ENCODE measurements at regions not wholly inside any gene's neighbourhood (a gene's known extent, or its start where the extent isn't known, plus 50 kb on each side); places are given as distances from the start of the nearest gene placed in this dataset.

DNA sequence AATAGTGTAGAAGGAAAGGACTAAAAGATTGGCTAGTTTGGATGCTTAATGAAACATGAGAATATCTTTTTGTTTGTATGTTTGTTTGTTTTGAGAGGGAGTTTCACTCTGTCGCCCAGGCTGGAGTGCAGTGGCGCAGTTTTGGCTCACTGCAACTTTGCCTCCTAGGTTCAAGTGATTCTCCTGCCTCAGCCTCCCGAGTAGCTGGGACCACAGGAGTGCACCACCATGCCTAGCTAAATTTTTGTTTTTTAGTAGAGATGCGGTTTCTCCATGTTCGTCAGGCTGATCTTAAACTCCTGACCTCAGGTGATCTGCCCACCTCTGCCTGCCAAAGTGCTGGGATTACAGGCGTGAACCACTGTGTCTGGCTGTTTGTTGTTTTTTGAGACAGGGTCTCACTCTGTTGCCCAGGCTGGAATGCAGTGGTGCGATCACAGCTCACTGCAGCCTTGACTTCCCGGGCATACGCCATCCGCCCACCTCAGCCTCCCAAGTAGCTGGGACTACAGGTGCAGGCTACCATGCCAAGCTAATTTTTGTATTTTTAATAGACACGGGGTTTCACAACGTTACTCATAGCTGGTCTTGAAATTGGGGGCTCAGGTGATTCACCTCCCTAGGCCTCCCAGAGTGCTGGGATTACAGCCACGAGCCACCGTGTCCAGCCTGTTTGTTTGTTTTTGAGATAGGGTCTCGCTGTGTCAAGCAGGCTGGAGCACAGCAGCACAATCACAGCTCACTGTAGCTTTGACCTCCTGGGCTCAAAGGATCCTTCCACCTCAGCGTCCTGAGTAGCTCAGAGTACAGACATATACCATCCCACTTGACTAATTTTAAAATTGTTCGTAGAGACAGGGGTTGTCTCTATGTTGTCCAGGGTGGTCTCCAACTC lies 209.2 kb downstream of the MYCN start:
- H3K27ac ChIP-seq, result no peak overlapping the region
- no peaks in the 10 kb centered on the region for H3K27me3 ChIP-seq
- H3K9me3 ChIP-seq, result no peaks in the 10 kb centered on the region
- DNase-seq (ENCODE audit: low spot score in 2 of 2), result no peak
- no peaks in the 10 kb centered on the region for H3K36me3 ChIP-seq
- H3K4me3 ChIP-seq, result no peak overlapping the region
- 85% methylated on average over 17 of the region's 17 CpGs for WGBS
- TF ChIP-seq, protein P1, sequence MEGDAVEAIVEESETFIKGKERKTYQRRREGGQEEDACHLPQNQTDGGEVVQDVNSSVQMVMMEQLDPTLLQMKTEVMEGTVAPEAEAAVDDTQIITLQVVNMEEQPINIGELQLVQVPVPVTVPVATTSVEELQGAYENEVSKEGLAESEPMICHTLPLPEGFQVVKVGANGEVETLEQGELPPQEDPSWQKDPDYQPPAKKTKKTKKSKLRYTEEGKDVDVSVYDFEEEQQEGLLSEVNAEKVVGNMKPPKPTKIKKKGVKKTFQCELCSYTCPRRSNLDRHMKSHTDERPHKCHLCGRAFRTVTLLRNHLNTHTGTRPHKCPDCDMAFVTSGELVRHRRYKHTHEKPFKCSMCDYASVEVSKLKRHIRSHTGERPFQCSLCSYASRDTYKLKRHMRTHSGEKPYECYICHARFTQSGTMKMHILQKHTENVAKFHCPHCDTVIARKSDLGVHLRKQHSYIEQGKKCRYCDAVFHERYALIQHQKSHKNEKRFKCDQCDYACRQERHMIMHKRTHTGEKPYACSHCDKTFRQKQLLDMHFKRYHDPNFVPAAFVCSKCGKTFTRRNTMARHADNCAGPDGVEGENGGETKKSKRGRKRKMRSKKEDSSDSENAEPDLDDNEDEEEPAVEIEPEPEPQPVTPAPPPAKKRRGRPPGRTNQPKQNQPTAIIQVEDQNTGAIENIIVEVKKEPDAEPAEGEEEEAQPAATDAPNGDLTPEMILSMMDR (IDR thresholded peaks at IDR 0.05), result no peak
- no peak for TF ChIP-seq POLR2A (IDR thresholded peaks at IDR 0.05)
- no peak for TF ChIP-seq EP300 (IDR thresholded peaks at IDR 0.05)
- no peak for TF ChIP-seq POLR2AphosphoS5 (IDR thresholded peaks at IDR 0.05)
- H3K4me1 ChIP-seq, result no peaks in the 10 kb centered on the region

DNA sequence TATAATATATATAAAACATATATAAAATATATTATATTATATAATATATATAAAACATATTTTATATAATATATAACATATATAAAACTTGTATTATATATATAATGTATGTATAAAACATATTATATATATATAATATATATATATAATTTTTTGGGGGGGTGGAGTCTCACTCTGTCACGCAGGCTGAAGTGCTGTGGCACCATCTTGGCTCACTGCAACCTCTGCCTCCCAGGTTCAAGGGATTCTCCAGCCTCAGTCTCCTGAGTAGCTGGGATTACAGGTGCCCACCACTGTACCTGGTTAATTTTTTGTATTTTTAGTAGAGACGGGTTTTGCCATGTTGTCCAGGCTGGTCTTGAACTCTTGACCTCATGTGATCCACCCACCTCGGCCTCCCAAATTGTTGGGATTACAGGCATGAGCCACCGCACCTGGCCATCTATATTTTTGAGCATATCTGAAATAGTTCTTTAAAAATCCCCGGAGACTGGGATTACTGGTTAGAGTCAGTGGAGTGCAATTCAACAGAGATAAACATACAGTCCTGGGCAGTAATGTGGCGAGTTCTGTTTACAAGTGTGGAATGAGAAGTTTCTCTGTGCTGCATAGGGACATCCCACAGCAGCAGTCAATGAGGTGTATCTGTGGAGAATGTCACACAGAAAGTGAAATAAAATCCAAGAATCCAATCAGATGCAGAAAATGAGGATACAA lies 208.4 kb downstream of the MYCN start:
- no peaks in the 10 kb centered on the region for H3K27me3 ChIP-seq
- TF ChIP-seq POLR2A (IDR thresholded peaks at IDR 0.05) (no peak), EP300 (IDR thresholded peaks at IDR 0.05) (no peak), POLR2AphosphoS5 (IDR thresholded peaks at IDR 0.05) (no peak)
- TF ChIP-seq, protein P1 (IDR thresholded peaks at IDR 0.05), result no peak
- no peaks in the 10 kb centered on the region for H3K9me3 ChIP-seq
- no peak overlapping the region for H3K4me3 ChIP-seq
- no peak overlapping the region for H3K27ac ChIP-seq
- H3K36me3 ChIP-seq, result no peaks in the 10 kb centered on the region
- H3K4me1 ChIP-seq, result no peaks in the 10 kb centered on the region
- 90% methylated on average over 6 of the region's 6 CpGs for WGBS
- DNase-seq (ENCODE audit: low spot score in 2 of 2), result no peak

DNA sequence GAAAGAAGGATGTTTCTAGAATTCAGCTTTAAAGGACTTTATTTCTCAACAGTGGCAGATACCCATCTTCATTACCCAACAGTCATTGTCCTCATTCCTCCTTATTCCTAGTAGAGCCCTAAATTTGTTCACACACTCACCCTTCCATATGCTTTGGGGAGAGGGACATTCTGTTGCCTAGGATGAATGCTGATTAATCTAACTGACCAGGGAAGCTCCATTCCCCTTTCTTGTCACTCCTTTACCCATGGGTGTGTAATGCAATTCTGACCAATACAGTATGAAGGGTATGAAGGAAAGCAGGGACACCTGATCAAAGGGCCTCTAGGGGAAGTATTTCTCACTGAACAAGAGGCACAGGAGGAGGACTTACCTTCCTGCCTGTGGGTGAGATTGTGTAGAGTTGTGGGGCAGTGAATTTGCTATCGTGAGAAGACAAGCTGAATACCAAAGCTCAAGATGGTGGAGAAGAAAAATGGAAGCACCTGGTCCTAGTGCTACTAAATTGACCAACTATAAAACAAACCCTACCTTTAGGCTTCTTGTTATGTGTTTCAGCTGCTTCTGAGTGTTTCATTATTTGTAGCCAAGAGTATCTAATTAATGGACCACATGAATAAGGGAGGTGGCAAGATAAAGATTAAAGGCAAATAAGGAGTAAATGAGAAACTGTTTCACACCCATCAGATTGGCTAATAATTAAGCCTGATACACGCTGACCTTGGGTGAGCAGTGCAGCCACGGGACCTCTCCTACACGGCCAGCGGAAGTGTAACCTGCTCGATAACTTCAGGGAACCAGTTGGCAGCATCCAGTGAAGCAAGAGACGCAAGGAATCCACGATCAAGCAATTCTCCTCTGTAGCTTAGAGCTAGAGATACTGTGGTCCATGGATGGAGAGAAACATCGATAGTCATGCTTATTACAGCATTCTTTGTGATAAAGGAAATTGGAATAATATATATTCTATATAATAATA lies 202.3 kb downstream of the MYCN start:
- DNase-seq (ENCODE audit: low spot score in 2 of 2), result no peak
- TF ChIP-seq POLR2AphosphoS5 (IDR thresholded peaks at IDR 0.05), result no peak
- TF ChIP-seq, protein P1 (IDR thresholded peaks at IDR 0.05), result no peak
- TF ChIP-seq POLR2A (IDR thresholded peaks at IDR 0.05), result no peak
- no peak for TF ChIP-seq EP300 (IDR thresholded peaks at IDR 0.05)
- WGBS, result 93% methylated on average over 9 of the region's 9 CpGs

GRCh38 chr2:16141641-16141921 lies 201.2 kb downstream of the MYCN start:
- H3K36me3 ChIP-seq, result no peaks in the 10 kb centered on the region
- TF ChIP-seq EP300 (IDR thresholded peaks at IDR 0.05), result no peak
- no peak for TF ChIP-seq POLR2AphosphoS5 (IDR thresholded peaks at IDR 0.05)
- TF ChIP-seq, protein P1 (IDR thresholded peaks at IDR 0.05), result no peak
- no peak for TF ChIP-seq POLR2A (IDR thresholded peaks at IDR 0.05)
- no peak overlapping the region for H3K4me3 ChIP-seq
- WGBS, result 74% methylated on average over 2 of the region's 2 CpGs
- H3K27ac ChIP-seq, result no peak overlapping the region
- H3K4me1 ChIP-seq, result no peaks in the 10 kb centered on the region
- no peaks in the 10 kb centered on the region for H3K27me3 ChIP-seq
- no peaks in the 10 kb centered on the region for H3K9me3 ChIP-seq
- DNase-seq (ENCODE audit: low spot score in 2 of 2), result no peak

More for the DNA sequence above, 202.3 kb downstream of the MYCN start:
- Histone ChIP-seq H3K9me3 (no peaks in the 10 kb centered on the region), H3K4me1 (no peaks in the 10 kb centered on the region), H3K27me3 (no peaks in the 10 kb centered on the region), H3K4me3 (no peak overlapping the region), H3K36me3 (no peaks in the 10 kb centered on the region), H3K27ac (no peak overlapping the region)
